GM13977 (cell line): ENCODE measurements at regions not wholly inside any gene's neighbourhood (a gene's known extent, or its start where the extent isn't known, plus 50 kb on each side); places are given as distances from the start of the nearest gene placed in this dataset.

ENCODE experiments used
- DNase-seq: peaks from one replicate; pipeline ENCODE4 v3.0.0; 2012; ENCODE audit warnings: low spot score
- CTCF ChIP-seq: IDR thresholded peaks from 2 replicates; pipeline ENCODE4 v1.5.1; 2012; ENCODE audit warnings: mild to moderate bottlenecking, control low read depth; ENCODE audit not compliant: insufficient read depth; ENCODE audit errors: extremely low read depth, missing control alignments
- in situ Hi-C: fragments of 300-500 bp; cut with MboI; formaldehyde crosslinking; loops from one replicate; pipeline ENCODE4 v1.12.0; 2022; ENCODE audit warnings: low sequenced_read_pairs, low pct_unique_long_range_greater_than_20kb, mixed read lengths, inconsistent platforms; ENCODE audit not compliant: unreplicated experiment

DNA sequence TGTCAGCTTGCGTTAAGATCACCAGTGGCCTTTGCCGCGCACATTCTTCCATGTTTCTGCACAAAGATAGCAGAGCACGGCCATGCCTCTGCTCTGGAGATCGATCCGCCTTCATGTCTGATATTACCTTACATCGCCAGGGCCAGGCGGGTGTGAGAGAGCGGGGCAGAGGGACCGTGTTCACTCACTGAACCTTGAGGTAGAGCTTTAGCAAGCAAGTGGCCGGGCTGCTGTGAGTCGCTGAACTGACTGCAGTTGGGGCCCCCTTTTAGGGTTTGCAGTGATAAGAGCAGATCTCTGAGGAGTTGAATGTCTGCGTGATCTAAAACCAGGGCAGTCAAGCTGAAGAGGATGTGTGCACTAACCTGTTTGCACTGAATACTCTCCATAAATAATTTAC lies 275.4 kb upstream of the OBI1 start:
- no peak for TF ChIP-seq CTCF
- no peak for DNase-seq
- in situ Hi-C loops, result no loop called here

GRCh38 chr13:78915015-78915414 lies 256.1 kb upstream of the OBI1 start:
- in situ Hi-C loops, result no loop called here
- DNase-seq, result no peak
- TF ChIP-seq CTCF, result no peak

DNA sequence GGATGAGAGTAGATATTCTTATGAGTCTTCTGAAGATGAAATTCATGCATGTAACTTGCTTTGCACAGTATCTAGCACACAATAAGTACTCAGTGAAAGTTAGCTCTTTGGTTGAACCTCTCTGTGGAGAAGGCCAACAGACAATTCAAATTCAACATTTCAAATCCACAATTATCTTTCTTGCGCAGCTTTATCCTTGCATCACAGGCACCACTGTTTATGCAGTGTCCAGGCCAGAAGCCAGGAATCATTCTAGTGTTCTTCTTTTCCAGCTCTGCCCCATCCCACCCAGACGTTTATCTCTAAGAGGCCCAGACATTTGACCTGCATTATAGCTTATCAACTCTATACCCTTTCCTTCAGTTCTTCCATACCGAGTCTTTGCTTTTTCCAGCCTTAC lies 254.7 kb upstream of the OBI1 start:
- TF ChIP-seq CTCF, result no peak
- in situ Hi-C loops, result no loop called here
- no peak for DNase-seq

GRCh38 chr13:78910147-78910546 lies 251.2 kb upstream of the OBI1 start:
- no peak for TF ChIP-seq CTCF
- in situ Hi-C loops, result no loop called here
- DNase-seq, result no peak

DNA sequence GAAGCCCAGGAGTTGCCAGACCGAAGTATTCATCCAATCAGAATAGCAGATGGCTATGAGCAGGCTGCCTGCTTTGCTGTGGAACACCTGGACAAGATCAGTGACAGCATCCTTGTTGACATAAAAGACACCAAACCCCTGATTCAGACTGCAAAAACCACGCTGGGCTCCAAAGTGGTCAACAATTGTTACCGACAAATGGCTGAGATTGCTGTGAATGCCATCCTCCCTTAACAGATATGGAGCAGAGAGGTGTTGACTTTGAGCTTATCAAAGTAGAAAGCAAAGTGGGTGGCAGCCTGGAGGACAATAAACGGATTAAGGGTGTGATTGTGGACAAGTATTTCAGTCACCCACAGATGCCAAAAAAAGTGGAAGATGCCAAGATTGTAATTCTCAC lies 250.3 kb upstream of the OBI1 start:
- DNase-seq, result no peak
- in situ Hi-C loops, result no loop called here
- TF ChIP-seq CTCF, result no peak

DNA sequence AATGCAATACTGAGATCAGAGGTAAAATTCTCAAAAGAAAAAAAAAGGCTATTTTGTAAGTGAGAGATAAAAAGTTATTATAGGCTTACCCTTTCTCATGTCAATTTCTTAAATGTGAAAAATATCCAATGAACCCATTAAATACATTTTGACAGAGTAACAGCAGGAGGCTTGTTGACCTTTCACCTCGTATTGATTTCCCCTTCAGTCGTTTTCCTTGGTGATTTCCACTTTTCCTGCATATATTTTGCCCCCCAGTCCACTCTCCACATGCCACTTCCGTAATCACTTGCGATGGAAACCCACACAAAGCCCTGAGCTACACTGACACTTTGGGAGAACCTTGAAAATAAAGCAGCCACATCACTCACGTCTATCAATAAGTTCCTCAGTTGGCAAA lies 248.1 kb upstream of the OBI1 start:
- DNase-seq, result no peak
- no peak for TF ChIP-seq CTCF
- in situ Hi-C loops, result no loop called here

GRCh38 chr13:78897200-78897599 lies 238.2 kb upstream of the OBI1 start:
- in situ Hi-C loops, result no loop called here
- no peak for DNase-seq
- TF ChIP-seq CTCF, result no peak
